H1 (cell line): ENCODE measurements at regions not wholly inside any gene's neighbourhood (a gene's known extent, or its start where the extent isn't known, plus 50 kb on each side); places are given as distances from the start of the nearest gene placed in this dataset.

Experiments used
- CTCF ChIA-PET: fragments of 300-600 bp; sonication (Branson Sonifier 250); formaldehyde crosslinking; loops from one replicate; lab custom pipeline; 2021; ENCODE audit not compliant: partially characterized antibody; lab: Charles Lee
- POLR2A ChIA-PET: fragments of 300-600 bp; sonication (Branson Sonifier 250); formaldehyde crosslinking; loops from one replicate; lab custom pipeline; 2021; ENCODE audit warnings: inconsistent platforms; ENCODE audit not compliant: partially characterized antibody; lab: Charles Lee
- DNase-seq, 2 experiments: peaks; one replicate each; pipeline versions ENCODE4 v3.0.0 to v3.0.0-alpha.2; 2010 to 2022; ENCODE audit warnings: low spot score in 2 of 2, low read depth in 1 of 2, mixed read lengths in 1 of 2
- FAIRE-seq: peaks from 2 replicates; lab custom pipeline; 2011; peaks lifted over from hg19 to GRCh38; lab: Jason Lieb, UNC
- H2AFZ ChIP-seq: 2 replicates; pipeline ENCODE4 v1.8.1; 2012; ENCODE audit warnings: low read length, inconsistent platforms
- H2AK5ac ChIP-seq: 2 replicates; pipeline ENCODE4 v1.6.1; 2013; ENCODE audit warnings: low read depth, low read length
- H2BK120ac ChIP-seq: replicated peaks from 2 replicates; pipeline ENCODE3; 2013; ENCODE audit warnings: low read depth, low read length, inconsistent platforms
- H2BK12ac ChIP-seq: 2 replicates; pipeline ENCODE4 v1.6.1; 2013; ENCODE audit warnings: low read depth, low read length
- H2BK15ac ChIP-seq: 2 replicates; pipeline ENCODE4 v1.6.1; 2013; ENCODE audit warnings: low read length
- H2BK20ac ChIP-seq: 2 replicates; pipeline ENCODE4 v1.6.1; 2013; ENCODE audit warnings: low read length
- H2BK5ac ChIP-seq: 2 replicates; pipeline ENCODE4 v1.6.1; 2013; ENCODE audit warnings: low read depth, low read length
- H3K14ac ChIP-seq: 2 replicates; pipeline ENCODE4 v1.6.1; 2013; ENCODE audit warnings: inconsistent platforms; ENCODE audit not compliant: insufficient read length
- H3K18ac ChIP-seq: 2 replicates; pipeline ENCODE4 v1.6.1; 2013; ENCODE audit warnings: low read length; ENCODE audit errors: extremely low read depth
- H3K23ac ChIP-seq: 2 replicates; pipeline ENCODE4 v1.6.1; 2013; ENCODE audit warnings: inconsistent platforms; ENCODE audit not compliant: insufficient read length
- H3K23me2 ChIP-seq: 2 replicates; pipeline ENCODE4 v1.6.1; 2013; ENCODE audit warnings: low read depth, low read length
- H3K27ac ChIP-seq: 2 replicates; pipeline ENCODE4 v1.6.1; 2011; ENCODE audit warnings: low read depth, low read length, inconsistent platforms
- H3K27me3 ChIP-seq, 4 experiments: replicated peaks in 1 of 4; 1 replicate in 1 of 4; 2 replicates in 3 of 4; pipeline versions ENCODE4 v1.6.1 to v1.8.1; 2011 to 2013; ENCODE audit warnings: low read length in 3 of 4, mild to moderate bottlenecking in 3 of 4, inconsistent platforms in 2 of 4, mixed read lengths in 2 of 4, moderate library complexity in 1 of 4; ENCODE audit not compliant: control insufficient read depth in 3 of 4, insufficient read depth in 3 of 4; ENCODE audit errors: extremely low read depth in 1 of 4
- H3K36me3 ChIP-seq, 4 experiments: 2 replicates each; pipeline versions ENCODE4 v1.6.1 to v1.8.1; 2011 to 2013; ENCODE audit warnings: mild to moderate bottlenecking in 4 of 4, low read length in 3 of 4, moderate library complexity in 2 of 4, control low read depth in 1 of 4, inconsistent platforms in 1 of 4; ENCODE audit not compliant: insufficient read depth in 4 of 4, control insufficient read depth in 2 of 4
- H3K4ac ChIP-seq: replicated peaks from 2 replicates; pipeline ENCODE3; 2013; ENCODE audit warnings: low read length, low read depth, mixed read lengths, inconsistent platforms; ENCODE audit not compliant: insufficient read length
- H3K4me1 ChIP-seq, 4 experiments: replicated peaks in 1 of 4; 1 replicate in 1 of 4; 2 replicates in 3 of 4; pipeline versions ENCODE4 v1.6.1 to v1.8.1; 2011 to 2013; ENCODE audit warnings: low read length in 3 of 4, inconsistent platforms in 2 of 4, mixed read lengths in 1 of 4; ENCODE audit not compliant: insufficient read depth in 4 of 4, control insufficient read depth in 3 of 4
- H3K4me2 ChIP-seq, 2 experiments: 2 replicates each; pipeline versions ENCODE4 v1.6.1 to v1.8.1; 2011 to 2013; ENCODE audit warnings: low read depth in 2 of 2, low read length in 2 of 2, control low read depth in 1 of 2, inconsistent platforms in 1 of 2, mild to moderate bottlenecking in 1 of 2; ENCODE audit not compliant: insufficient read depth in 1 of 2
- H3K4me3 ChIP-seq, 4 experiments: fragments of 200-600, 300-600 bp in 1 of 4; sonication (generic), shearing (Covaris generic), sonication (Bioruptor Twin) in 1 of 4; 2 replicates each; pipeline versions ENCODE4 v1.5.1 to v1.8.1; 2011 to 2016; ENCODE audit warnings: low read length in 4 of 4, low read depth in 3 of 4, control low read depth in 2 of 4, inconsistent platforms in 2 of 4, mild to moderate bottlenecking in 2 of 4, mixed read lengths in 1 of 4, moderate library complexity in 1 of 4; ENCODE audit not compliant: insufficient read depth in 2 of 4; ENCODE audit errors: extremely low read depth in 1 of 4
- H3K56ac ChIP-seq: replicated peaks from 2 replicates; pipeline ENCODE3; 2013; ENCODE audit warnings: low read depth, mild to moderate bottlenecking, mixed read lengths, low read length, inconsistent platforms; ENCODE audit not compliant: insufficient read length
- H3K79me1 ChIP-seq: 2 replicates; pipeline ENCODE4 v1.6.1; 2013; ENCODE audit warnings: low read depth, low read length, control low read depth
- H3K79me2 ChIP-seq, 2 experiments: 2 replicates each; pipeline versions ENCODE4 v1.6.1 to v1.8.1; 2012 to 2013; ENCODE audit warnings: low read length in 2 of 2, mild to moderate bottlenecking in 2 of 2, inconsistent platforms in 1 of 2; ENCODE audit not compliant: insufficient read depth in 2 of 2, control insufficient read depth in 1 of 2
- H3K9ac ChIP-seq, 4 experiments: replicated peaks in 1 of 4; 1 replicate in 1 of 4; 2 replicates in 3 of 4; pipeline versions ENCODE4 v1.6.1 to v1.8.1; 2011 to 2013; ENCODE audit warnings: low read depth in 3 of 4, low read length in 3 of 4, control low read depth in 2 of 4, mild to moderate bottlenecking in 2 of 4, moderate library complexity in 2 of 4, inconsistent platforms in 1 of 4; ENCODE audit errors: extremely low read depth in 1 of 4
- H3K9me3 ChIP-seq, 2 experiments: 2 replicates each; pipeline versions ENCODE4 v1.6.1 to v1.8.1; 2012 to 2013; ENCODE audit warnings: mild to moderate bottlenecking in 2 of 2, moderate library complexity in 2 of 2, control low read depth in 1 of 2, inconsistent platforms in 1 of 2, low read depth in 1 of 2, low read length in 1 of 2, mixed read lengths in 1 of 2; ENCODE audit not compliant: insufficient read depth in 2 of 2
- H4K20me1 ChIP-seq, 2 experiments: replicated peaks in 1 of 2; 2 replicates each; pipeline versions ENCODE3 to v1.8.1; 2011 to 2013; ENCODE audit warnings: inconsistent platforms in 2 of 2, low read length in 2 of 2, mild to moderate bottlenecking in 1 of 2; ENCODE audit not compliant: insufficient read depth in 2 of 2, control insufficient read depth in 1 of 2
- H4K5ac ChIP-seq: 2 replicates; pipeline ENCODE4 v1.6.1; 2013; ENCODE audit warnings: low read length, low read depth, mixed read lengths, inconsistent platforms; ENCODE audit not compliant: insufficient read length
- H4K8ac ChIP-seq: 2 replicates; pipeline ENCODE4 v1.8.0; 2013; ENCODE audit warnings: mild to moderate bottlenecking, moderate library complexity, low read length, inconsistent platforms; ENCODE audit not compliant: insufficient read depth; ENCODE audit errors: extremely low read depth
- H4K91ac ChIP-seq: replicated peaks from 2 replicates; pipeline ENCODE3; 2013; ENCODE audit warnings: low read length, mixed read lengths, inconsistent platforms; ENCODE audit not compliant: insufficient read length
- TCF12 ChIP-seq: IDR thresholded peaks from 2 replicates; pipeline ENCODE4 v1.6.1; 2011; ENCODE audit warnings: low read depth, mild to moderate bottlenecking, low read length
- WGBS, 2 experiments: shearing (Covaris generic) in 1 of 2; methylation state at CpG; one replicate each; pipeline versions ENCODE4 v1.1.6 to v1.1.7; 2013 to 2015; ENCODE audit warnings: low lambda C conversion rate in 2 of 2, mixed read lengths in 2 of 2, inconsistent platforms in 1 of 2, low coverage in 1 of 2, missing lambda C conversion rate in 1 of 2; ENCODE audit not compliant: insufficient replicate concordance in 2 of 2, insufficient coverage in 1 of 2, insufficient read length in 1 of 2; ENCODE audit errors: extremely low coverage in 1 of 2, missing lambda C conversion rate in 1 of 2; 5-methylcytosine and 5-hydroxymethylcytosine counted together

DNA sequence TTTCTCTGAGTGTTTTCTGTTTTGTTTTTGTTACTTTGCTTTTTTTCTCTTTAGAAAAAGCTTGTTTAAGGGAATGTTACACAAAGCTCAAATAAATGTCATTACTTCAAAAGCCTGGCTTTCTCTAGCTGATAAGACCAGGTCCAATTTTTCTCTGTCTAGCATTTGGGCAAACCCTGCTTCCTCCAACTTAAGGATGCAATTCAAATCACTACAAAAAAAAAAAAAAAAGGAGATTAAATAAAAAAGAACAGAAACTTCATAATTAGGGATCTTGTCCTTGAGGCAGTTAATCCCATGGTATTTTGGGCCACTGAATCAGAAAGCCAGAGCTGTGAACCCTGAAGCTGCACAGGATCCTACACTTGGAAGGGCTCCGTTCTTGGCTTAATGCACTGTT, 480.8 kb upstream of the KIRREL3 start:
- no peak overlapping the region for H4K5ac ChIP-seq
- H3K18ac ChIP-seq = no peak overlapping the region
- H3K4me2 ChIP-seq = no peak overlapping the region
- no peak overlapping the region for H2BK5ac ChIP-seq
- H3K4me3 ChIP-seq = no peak overlapping the region
- H2AK5ac ChIP-seq = no peak overlapping the region
- no peaks in the 10 kb centered on the region for H3K79me2 ChIP-seq
- ChIA-PET POLR2A (no interaction called here), CTCF (interaction anchor here (0.7 to 3.6 kb wide), 4 partner anchors 10 to 363 kb away, joined by 3 to 18 read pairs (median 11); no protein-coding TSS in a partner anchor)
- no peak overlapping the region for H2BK120ac ChIP-seq
- no peak overlapping the region for H3K56ac ChIP-seq
- FAIRE-seq (no peak), DNase-seq (no peak)
- no peak overlapping the region for H4K8ac ChIP-seq
- H3K9me3 ChIP-seq = no peaks in the 10 kb centered on the region
- no peak overlapping the region for H2BK15ac ChIP-seq
- H4K20me1 ChIP-seq = no peaks in the 10 kb centered on the region
- no peak overlapping the region for H3K4ac ChIP-seq
- H3K27me3 ChIP-seq = no peaks in the 10 kb centered on the region
- H3K23ac ChIP-seq = no peak overlapping the region
- no peak overlapping the region for H3K9ac ChIP-seq
- H3K36me3 ChIP-seq = no peaks in the 10 kb centered on the region
- no peaks in the 10 kb centered on the region for H3K4me1 ChIP-seq
- no peak overlapping the region for H2AFZ ChIP-seq
- H3K23me2 ChIP-seq = no peaks in the 10 kb centered on the region
- no peak overlapping the region for H4K91ac ChIP-seq
- no peaks in the 10 kb centered on the region for H3K79me1 ChIP-seq
- no peak overlapping the region for H3K14ac ChIP-seq
- no peak overlapping the region for H3K27ac ChIP-seq
- H2BK20ac ChIP-seq = no peak overlapping the region
- H2BK12ac ChIP-seq = no peak overlapping the region
- 73% methylated on average over 1 of the region's 1 CpG; no CpG with 5 or more reads in 1 of the 2 experiments for WGBS, 2 experiments
- no peak for TF ChIP-seq TCF12
